HepG2 (cell line): ENCODE measurements at regions not wholly inside any gene's neighbourhood (a gene's known extent, or its start where the extent isn't known, plus 50 kb on each side); places are given as distances from the start of the nearest gene placed in this dataset.

Source experiments
- CREB3 ChIP-seq: sonication (generic); formaldehyde crosslinking; IDR thresholded peaks from 2 replicates; pipeline ENCODE4 v1.5.0; 2020; ENCODE audit warnings: missing genetic modification reagents
- CREM ChIP-seq, 2 experiments: sonication (generic) in 1 of 2; formaldehyde crosslinking in 1 of 2; IDR thresholded peaks; 2 replicates each; pipeline versions ENCODE4 v1.4.0 to v1.6.1; 2016 to 2020; ENCODE audit warnings: antibody characterized with exemption in 1 of 2, mild to moderate bottlenecking in 1 of 2, missing genetic modification reagents in 1 of 2
- DNMT3B ChIP-seq: conservative IDR thresholded peaks from 2 replicates; pipeline ENCODE4 v1.6.1; 2016; ENCODE audit warnings: missing biosample characterization, control low read depth
- ONECUT2 ChIP-seq: sonication (generic); formaldehyde crosslinking; IDR thresholded peaks from 2 replicates; pipeline ENCODE4 v1.4.0; 2020; ENCODE audit warnings: missing genetic modification reagents
- ZSCAN31 ChIP-seq: sonication (generic); formaldehyde crosslinking; IDR thresholded peaks from 2 replicates; pipeline ENCODE4 v1.5.0; 2020; ENCODE audit warnings: low read depth, mild to moderate bottlenecking, missing genetic modification reagents
- TF ChIP-seq, protein P1 (sequence below): sonication (generic); formaldehyde crosslinking; IDR thresholded peaks from 2 replicates; pipeline ENCODE4 v1.4.0; 2020; ENCODE audit warnings: missing genetic modification reagents

- TF ChIP-seq, protein P1, sequence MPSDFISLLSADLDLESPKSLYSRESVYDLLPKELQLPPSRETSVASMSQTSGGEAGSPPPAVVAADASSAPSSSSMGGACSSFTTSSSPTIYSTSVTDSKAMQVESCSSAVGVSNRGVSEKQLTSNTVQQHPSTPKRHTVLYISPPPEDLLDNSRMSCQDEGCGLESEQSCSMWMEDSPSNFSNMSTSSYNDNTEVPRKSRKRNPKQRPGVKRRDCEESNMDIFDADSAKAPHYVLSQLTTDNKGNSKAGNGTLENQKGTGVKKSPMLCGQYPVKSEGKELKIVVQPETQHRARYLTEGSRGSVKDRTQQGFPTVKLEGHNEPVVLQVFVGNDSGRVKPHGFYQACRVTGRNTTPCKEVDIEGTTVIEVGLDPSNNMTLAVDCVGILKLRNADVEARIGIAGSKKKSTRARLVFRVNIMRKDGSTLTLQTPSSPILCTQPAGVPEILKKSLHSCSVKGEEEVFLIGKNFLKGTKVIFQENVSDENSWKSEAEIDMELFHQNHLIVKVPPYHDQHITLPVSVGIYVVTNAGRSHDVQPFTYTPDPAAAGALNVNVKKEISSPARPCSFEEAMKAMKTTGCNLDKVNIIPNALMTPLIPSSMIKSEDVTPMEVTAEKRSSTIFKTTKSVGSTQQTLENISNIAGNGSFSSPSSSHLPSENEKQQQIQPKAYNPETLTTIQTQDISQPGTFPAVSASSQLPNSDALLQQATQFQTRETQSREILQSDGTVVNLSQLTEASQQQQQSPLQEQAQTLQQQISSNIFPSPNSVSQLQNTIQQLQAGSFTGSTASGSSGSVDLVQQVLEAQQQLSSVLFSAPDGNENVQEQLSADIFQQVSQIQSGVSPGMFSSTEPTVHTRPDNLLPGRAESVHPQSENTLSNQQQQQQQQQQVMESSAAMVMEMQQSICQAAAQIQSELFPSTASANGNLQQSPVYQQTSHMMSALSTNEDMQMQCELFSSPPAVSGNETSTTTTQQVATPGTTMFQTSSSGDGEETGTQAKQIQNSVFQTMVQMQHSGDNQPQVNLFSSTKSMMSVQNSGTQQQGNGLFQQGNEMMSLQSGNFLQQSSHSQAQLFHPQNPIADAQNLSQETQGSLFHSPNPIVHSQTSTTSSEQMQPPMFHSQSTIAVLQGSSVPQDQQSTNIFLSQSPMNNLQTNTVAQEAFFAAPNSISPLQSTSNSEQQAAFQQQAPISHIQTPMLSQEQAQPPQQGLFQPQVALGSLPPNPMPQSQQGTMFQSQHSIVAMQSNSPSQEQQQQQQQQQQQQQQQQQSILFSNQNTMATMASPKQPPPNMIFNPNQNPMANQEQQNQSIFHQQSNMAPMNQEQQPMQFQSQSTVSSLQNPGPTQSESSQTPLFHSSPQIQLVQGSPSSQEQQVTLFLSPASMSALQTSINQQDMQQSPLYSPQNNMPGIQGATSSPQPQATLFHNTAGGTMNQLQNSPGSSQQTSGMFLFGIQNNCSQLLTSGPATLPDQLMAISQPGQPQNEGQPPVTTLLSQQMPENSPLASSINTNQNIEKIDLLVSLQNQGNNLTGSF (CRISPR knock-in tag): no peak
- TF ChIP-seq DNMT3B (CRISPR knock-in tag) (no peak), ZSCAN31 (CRISPR knock-in tag) (no peak), ONECUT2 (no peak), CREM (IDR thresholded peaks at IDR 0.05) (no peak), CREM (CRISPR knock-in tag; IDR thresholded peaks at IDR 0.05) (no peak), CREB3 (CRISPR knock-in tag) (no peak)
Measured at GRCh38 chr18:42271647-42272414, 316.8 kb downstream of the PIK3C3 start (continued).
